Fibroblast of upper back skin (primary cell): ENCODE measurements at regions not wholly inside any gene's neighbourhood (a gene's known extent, or its start where the extent isn't known, plus 50 kb on each side); places are given as distances from the start of the nearest gene placed in this dataset.
"Not testable (repeated sequence)": the region's sequence is repeated elsewhere in the genome, so short reads cannot be mapped to it uniquely, and the experiment has no call there.

Experiments
- DNase-seq: peaks from one replicate; pipeline ENCODE4 v3.0.0-alpha.2; 2013

- no peak for DNase-seq
Measured at GRCh38 chr5:102554082-102554481, 55.3 kb upstream of the SLCO6A1 start.

GRCh38 chr5:102554728-102555127 is 55.9 kb upstream of the SLCO6A1 start:
- peak; percentile 9 for DNase-seq

- DNase-seq: peak; percentile 23
Measured at GRCh38 chr5:102561894-102562760, 63.3 kb upstream of the SLCO6A1 start.

- no peak for DNase-seq
Measured at GRCh38 chr5:102570747-102571146, 71.9 kb upstream of the SLCO6A1 start.

- no peak for DNase-seq
Measured at GRCh38 chr5:102578362-102578761, 79.6 kb upstream of the SLCO6A1 start.

- no peak for DNase-seq
Measured at GRCh38 chr5:102579379-102579778, 80.6 kb upstream of the SLCO6A1 start.

GRCh38 chr5:102581011-102581410 is 82.2 kb upstream of the SLCO6A1 start:
- no peak for DNase-seq

GRCh38 chr5:102582696-102583095 is 83.9 kb upstream of the SLCO6A1 start:
- DNase-seq: peak; percentile 80

- DNase-seq: peak; percentile 25
Measured at GRCh38 chr5:102583276-102584124, 84.7 kb upstream of the SLCO6A1 start.

- DNase-seq: no peak
Measured at GRCh38 chr5:102589661-102590060, 90.9 kb upstream of the SLCO6A1 start.

- no peak for DNase-seq
Measured at GRCh38 chr5:102590467-102590866, 91.7 kb upstream of the SLCO6A1 start.

- no peak for DNase-seq
Measured at GRCh38 chr5:102591650-102592049, 92.8 kb upstream of the SLCO6A1 start.

- not testable (repeated sequence) for DNase-seq
Measured at GRCh38 chr5:102592586-102592985, 93.8 kb upstream of the SLCO6A1 start.

- DNase-seq: no peak
Measured at GRCh38 chr5:102594192-102594591, 95.4 kb upstream of the SLCO6A1 start.

- DNase-seq: no peak
Measured at GRCh38 chr5:102595332-102595731, 96.5 kb upstream of the SLCO6A1 start.

- no peak for DNase-seq
Measured at GRCh38 chr5:102596113-102596512, 97.3 kb upstream of the SLCO6A1 start.

GRCh38 chr5:102596951-102597350 is 98.2 kb upstream of the SLCO6A1 start:
- no peak for DNase-seq

GRCh38 chr5:102599289-102599688 is 100.5 kb upstream of the SLCO6A1 start:
- no peak for DNase-seq

GRCh38 chr5:102600964-102601363 is 102.2 kb upstream of the SLCO6A1 start:
- peak; percentile 40 for DNase-seq

- no peak for DNase-seq
Measured at GRCh38 chr5:102603670-102604069, 104.9 kb upstream of the SLCO6A1 start.

GRCh38 chr5:102608414-102608813 is 109.6 kb upstream of the SLCO6A1 start:
- no peak for DNase-seq

GRCh38 chr5:102611312-102611711 is 112.5 kb upstream of the SLCO6A1 start:
- DNase-seq: no peak

- DNase-seq: no peak
Measured at GRCh38 chr5:102613661-102614060, 114.9 kb upstream of the SLCO6A1 start.
